Gastrocnemius medialis (tissue), 4 donors: ENCODE measurements at regions not wholly inside any gene's neighbourhood (a gene's known extent, or its start where the extent isn't known, plus 50 kb on each side); places are given as distances from the start of the nearest gene placed in this dataset.
A peak's percentile ranks its signal among the peaks of the same experiment; 100 is the strongest.

ENCODE experiments used
- ATAC-seq, 2 donors: fragments of 150-250 bp; one replicate each; pipeline ENCODE4 v1.9.1; 2016
- DNase-seq, 2 donors: peaks; one replicate each; pipeline ENCODE4 v3.0.0-alpha.2; 2019
- H3K27ac ChIP-seq, 4 donors: fragments of 200-600 bp; sonication (generic); 1 replicate in 1 of 4; 2 replicates in 3 of 4; pipeline ENCODE4 v1.5.1; 2016 to 2018; ENCODE audit warnings: mild to moderate bottlenecking in 2 of 4, moderate library complexity in 1 of 4
- H3K27me3 ChIP-seq, 3 donors: fragments of 200-600 bp; sonication (generic) in 2 of 3; 1 replicate in 1 of 3; 2 replicates in 2 of 3; pipeline versions ENCODE4 v1.5.1 to v1.6.0; 2016 to 2019; ENCODE audit warnings: mild to moderate bottlenecking in 1 of 3, moderate library complexity in 1 of 3
- H3K36me3 ChIP-seq, 2 donors: fragments of 200-600 bp; sonication (generic) in 1 of 2; one replicate each; pipeline ENCODE4 v1.5.1; 2017 to 2018
- H3K4me1 ChIP-seq, 2 donors: fragments of 200-600 bp; sonication (generic) in 1 of 2; one replicate each; pipeline ENCODE4 v1.5.1; 2016 to 2017; ENCODE audit warnings: mild to moderate bottlenecking in 2 of 2
- H3K4me3 ChIP-seq, 4 donors: fragments of 200-600 bp; sonication (generic) in 3 of 4; 1 replicate in 1 of 4; 2 replicates in 3 of 4; pipeline ENCODE4 v1.5.1; 2016 to 2019; ENCODE audit warnings: mild to moderate bottlenecking in 2 of 4
- H3K9me3 ChIP-seq, 3 donors: fragments of 200-600 bp; sonication (generic) in 2 of 3; 1 replicate in 1 of 3; 2 replicates in 2 of 3; pipeline ENCODE4 v1.5.1; 2016 to 2019
- CTCF ChIP-seq, 5 experiments: fragments of 450-650 bp in 3 of 5; fragments of 200-600 bp in 2 of 5; sonication (generic) in 2 of 5; IDR thresholded peaks in 4 of 5; conservative IDR thresholded peaks in 1 of 5; 1 replicate in 4 of 5; 2 replicates in 1 of 5; pipeline ENCODE4 v1.5.1; 2016 to 2019; ENCODE audit warnings: antibody characterized with exemption in 5 of 5, mild to moderate bottlenecking in 3 of 5, moderate library complexity in 3 of 5
- POLR2A ChIP-seq, 2 donors: fragments of 450-650 bp; IDR thresholded peaks; one replicate each; pipeline ENCODE4 v1.6.1; 2017; ENCODE audit warnings: antibody characterized with exemption in 2 of 2, mild to moderate bottlenecking in 2 of 2, moderate library complexity in 2 of 2
- in situ Hi-C, 4 donors: fragments of 200-750 bp; cut with MboI; loops; one replicate each; pipeline versions ENCODE4 v1.15.0 to v1.8.0; 2017; ENCODE audit warnings: low sequenced_read_pairs in 4 of 4
- intact Hi-C: fragments of 100-400 bp; cut with DNase I; formaldehyde crosslinking; loops from one replicate; pipeline ENCODE4 v1.15.1; 2023; ENCODE audit warnings: low total_unique reads

GRCh38 chr13:73429701-73430100 lies 370.9 kb downstream of the KLF5 start:
- H3K36me3 ChIP-seq, result no peaks in the 10 kb centered on the region
- in situ Hi-C loops, result no loop called here
- intact Hi-C loops, result no loop called here
- H3K4me1 ChIP-seq, result no peaks in the 10 kb centered on the region
- H3K27me3 ChIP-seq, result no peaks in the 10 kb centered on the region
- no peaks in the 10 kb centered on the region for H3K9me3 ChIP-seq
- DNase-seq (no peak), ATAC-seq (no peak)
- no peak overlapping the region for H3K27ac ChIP-seq
- TF ChIP-seq POLR2A (IDR thresholded peaks at IDR 0.05), result no peak
- TF ChIP-seq CTCF (IDR thresholded peaks at IDR 0.05 in 4 of 5, conservative IDR thresholded peaks at IDR 0.05 in 1 of 5), result no peak
- H3K4me3 ChIP-seq, result no peak overlapping the region

DNA sequence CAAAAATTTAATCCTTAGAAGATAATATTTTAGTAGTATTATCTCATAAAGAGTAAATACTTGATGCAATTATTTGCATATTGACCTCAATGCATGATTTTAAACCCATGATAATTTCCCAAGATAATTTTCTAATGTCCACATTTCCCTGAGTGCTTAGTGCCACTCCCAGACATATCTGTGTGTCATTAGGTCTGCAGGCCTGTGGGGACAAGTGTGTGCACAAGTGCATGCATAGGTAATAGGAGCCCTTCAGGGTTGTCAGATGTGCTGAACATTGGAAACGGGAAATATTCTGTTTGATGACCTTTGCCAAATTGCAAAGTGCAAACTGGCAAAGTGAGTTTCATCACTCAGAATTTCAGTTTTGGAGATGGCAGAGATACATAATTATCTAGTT lies 369.9 kb downstream of the KLF5 start:
- no peak overlapping the region for H3K27ac ChIP-seq
- TF ChIP-seq CTCF (IDR thresholded peaks at IDR 0.05 in 4 of 5, conservative IDR thresholded peaks at IDR 0.05 in 1 of 5) (no peak), POLR2A (IDR thresholded peaks at IDR 0.05) (no peak)
- no peaks in the 10 kb centered on the region for H3K4me1 ChIP-seq
- no peaks in the 10 kb centered on the region for H3K36me3 ChIP-seq
- H3K4me3 ChIP-seq, result no peak overlapping the region
- ATAC-seq (no peak), DNase-seq (no peak)
- intact Hi-C loops (no loop called here), in situ Hi-C loops (no loop called here)
- H3K27me3 ChIP-seq, result no peaks in the 10 kb centered on the region
- no peaks in the 10 kb centered on the region for H3K9me3 ChIP-seq

DNA sequence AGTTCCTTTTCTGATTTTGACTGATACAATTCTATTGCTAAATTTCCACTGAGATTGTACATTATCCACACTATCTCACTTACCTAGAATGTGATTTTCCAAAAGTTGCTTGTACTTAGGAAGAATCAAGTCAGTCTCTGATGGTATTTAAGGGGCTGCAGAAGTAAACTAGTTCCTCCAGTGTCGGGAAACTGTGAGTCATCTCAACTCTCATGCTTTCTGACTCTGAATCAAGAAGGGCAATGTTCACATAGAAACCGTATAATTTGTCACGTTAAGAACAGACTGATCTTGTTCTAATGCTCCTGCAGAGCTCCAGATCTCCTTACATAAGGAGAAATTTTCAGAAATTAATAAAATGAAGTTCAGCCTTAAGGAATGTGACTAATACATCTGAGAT lies 369.3 kb downstream of the KLF5 start:
- Histone ChIP-seq H3K27ac (no peak overlapping the region), H3K4me3 (no peak overlapping the region), H3K9me3 (no peaks in the 10 kb centered on the region), H3K27me3 (no peaks in the 10 kb centered on the region), H3K4me1 (no peaks in the 10 kb centered on the region), H3K36me3 (no peaks in the 10 kb centered on the region)
- in situ Hi-C loops (no loop called here), intact Hi-C loops (no loop called here)
- DNase-seq (no peak), ATAC-seq (no peak)
- no peak for TF ChIP-seq POLR2A (IDR thresholded peaks at IDR 0.05)
- no peak for TF ChIP-seq CTCF (IDR thresholded peaks at IDR 0.05 in 4 of 5, conservative IDR thresholded peaks at IDR 0.05 in 1 of 5)

- TF ChIP-seq CTCF (IDR thresholded peaks at IDR 0.05 in 4 of 5, conservative IDR thresholded peaks at IDR 0.05 in 1 of 5) (no peak), POLR2A (IDR thresholded peaks at IDR 0.05) (no peak)
- no peak for DNase-seq
- in situ Hi-C loops, result no loop called here
Observed at GRCh38 chr13:73422973-73423372, 364.2 kb downstream of the KLF5 start.

DNA sequence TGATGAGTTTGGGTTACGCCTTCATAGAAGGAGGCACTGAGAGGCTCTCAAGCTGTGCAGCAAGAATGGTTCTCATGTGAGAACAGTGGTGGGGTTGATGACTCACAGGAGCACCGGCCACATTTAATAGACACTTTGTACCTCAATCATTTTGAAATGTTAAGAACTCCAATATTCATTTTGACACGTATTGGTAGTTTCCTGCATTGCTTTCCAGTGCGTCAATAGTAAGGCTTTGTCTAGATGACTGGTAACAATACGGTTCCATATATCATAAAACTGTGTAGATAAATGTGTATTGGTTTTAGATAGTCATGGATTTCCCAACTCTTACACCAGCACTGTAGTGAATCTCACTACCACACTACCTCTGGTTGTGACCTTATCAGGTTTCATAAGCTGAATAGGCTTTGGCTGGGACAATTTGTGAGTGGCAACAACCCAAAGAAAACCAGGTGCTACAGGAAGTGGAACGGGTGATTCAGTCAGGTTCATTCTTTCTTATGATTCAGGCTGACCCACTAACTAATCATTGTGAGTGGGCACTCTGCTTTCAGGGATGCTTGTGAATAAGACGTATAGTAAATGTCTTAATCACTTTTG lies 362.6 kb downstream of the KLF5 start:
- Histone ChIP-seq H3K4me1 (peaks cover 4 to 15% of the 10 kb centered on the region in 2 donors), H3K9me3 (no peaks in the 10 kb centered on the region), H3K4me3 (no peak overlapping the region), H3K27ac (peak overlapping the region in 1 of 4 donors; percentile 37), H3K36me3 (no peaks in the 10 kb centered on the region), H3K27me3 (no peaks in the 10 kb centered on the region)
- TF ChIP-seq POLR2A (IDR thresholded peaks at IDR 0.05), result no peak
- no peak for TF ChIP-seq CTCF (IDR thresholded peaks at IDR 0.05 in 4 of 5, conservative IDR thresholded peaks at IDR 0.05 in 1 of 5)
- ATAC-seq (peak; percentile 94 to 97), DNase-seq (peak; percentile 23 to 49)
- in situ Hi-C loops, result no loop called here
- intact Hi-C loops, result loop anchor here (5.0 kb wide), 1 partner anchor 61 kb away; no protein-coding TSS in a partner anchor

More at GRCh38 chr13:73422973-73423372, 364.2 kb downstream of the KLF5 start:
- H3K27ac ChIP-seq, result no peak overlapping the region
- H3K27me3 ChIP-seq, result no peaks in the 10 kb centered on the region
- H3K4me3 ChIP-seq, result no peak overlapping the region
- no peak for ATAC-seq
- intact Hi-C loops, result loop anchor here (5.0 kb wide), 1 partner anchor 59 kb away; no protein-coding TSS in a partner anchor
- H3K36me3 ChIP-seq, result no peaks in the 10 kb centered on the region
- H3K4me1 ChIP-seq, result peaks cover 4 to 15% of the 10 kb centered on the region in 2 donors
- no peaks in the 10 kb centered on the region for H3K9me3 ChIP-seq
